Hepatocyte (in vitro differentiated cells): ENCODE measurements at regions not wholly inside any gene's neighbourhood (a gene's known extent, or its start where the extent isn't known, plus 50 kb on each side); places are given as distances from the start of the nearest gene placed in this dataset.

Source experiments
- DNase-seq: peaks from one replicate; pipeline ENCODE4 v3.0.0-alpha.2; 2016; ENCODE audit warnings: low spot score
- H2AFZ ChIP-seq: fragments of 200-600 bp; sonication (generic); 2 replicates; pipeline ENCODE4 v1.6.0; 2016; ENCODE audit warnings: antibody characterized with exemption, mild to moderate bottlenecking
- H3K27ac ChIP-seq: fragments of 200-600 bp; sonication (generic); 2 replicates; pipeline ENCODE4 v1.5.1; 2016; ENCODE audit warnings: mild to moderate bottlenecking
- H3K27me3 ChIP-seq: fragments of 200-600 bp; sonication (generic); 2 replicates; pipeline ENCODE4 v1.6.1; 2016
- H3K36me3 ChIP-seq: fragments of 200-600 bp; sonication (generic); replicated peaks from 2 replicates; pipeline ENCODE4 v1.5.1; 2016; ENCODE audit warnings: low read depth; ENCODE audit not compliant: insufficient read depth
- H3K4me1 ChIP-seq: fragments of 200-600 bp; sonication (generic); 2 replicates; pipeline ENCODE4 v1.5.1; 2016; ENCODE audit warnings: mild to moderate bottlenecking, moderate library complexity; ENCODE audit not compliant: insufficient read depth
- H3K4me2 ChIP-seq: fragments of 200-600 bp; sonication (generic); 2 replicates; pipeline ENCODE4 v1.6.0; 2016
- H3K4me3 ChIP-seq: fragments of 200-600 bp; sonication (generic); 2 replicates; pipeline ENCODE4 v1.5.1; 2016; ENCODE audit warnings: mild to moderate bottlenecking
- H3K79me2 ChIP-seq: fragments of 200-600 bp; sonication (generic); 2 replicates; pipeline ENCODE4 v1.6.0; 2017; ENCODE audit warnings: mild to moderate bottlenecking
- H3K9me2 ChIP-seq: fragments of 200-600 bp; sonication (generic); replicated peaks from 2 replicates; pipeline ENCODE4 v1.6.0; 2017; ENCODE audit warnings: mild to moderate bottlenecking; ENCODE audit not compliant: insufficient read depth
- H3K9me3 ChIP-seq: fragments of 200-600 bp; sonication (generic); 2 replicates; pipeline ENCODE4 v1.5.1; 2016; ENCODE audit warnings: low read depth, mild to moderate bottlenecking
- H4K20me1 ChIP-seq: fragments of 200-600 bp; sonication (generic); 2 replicates; pipeline ENCODE4 v1.6.0; 2016; ENCODE audit warnings: mild to moderate bottlenecking; ENCODE audit not compliant: insufficient read depth, poor library complexity, severe bottlenecking
- CTCF ChIP-seq: fragments of 200-600 bp; sonication (generic); IDR thresholded peaks from 2 replicates; pipeline ENCODE4 v1.5.1; 2016; ENCODE audit warnings: antibody characterized with exemption, mild to moderate bottlenecking; ENCODE audit not compliant: poor library complexity
- EZH2 ChIP-seq: fragments of 200-600 bp; sonication (generic); IDR thresholded peaks from 2 replicates; pipeline ENCODE4 v1.6.1; 2016; ENCODE audit warnings: antibody characterized with exemption, mild to moderate bottlenecking, borderline replicate concordance
- EZH2phosphoT487 ChIP-seq: fragments of 200-600 bp; sonication (generic); IDR thresholded peaks from one replicate; pipeline ENCODE4 v1.6.1; 2018; ENCODE audit warnings: antibody characterized with exemption, mild to moderate bottlenecking, low read depth, moderate library complexity; ENCODE audit not compliant: unreplicated experiment, severe bottlenecking
- WGBS: methylation state at CpG from one replicate; pipeline ENCODE4 v1.1.6; 2016; ENCODE audit warnings: low lambda C conversion rate; ENCODE audit errors: missing lambda C conversion rate; 5-methylcytosine and 5-hydroxymethylcytosine counted together

- H2AFZ ChIP-seq: no peak overlapping the region
- no peak for DNase-seq
- no peaks in the 10 kb centered on the region for H3K9me2 ChIP-seq
- H3K4me3 ChIP-seq: no peak overlapping the region
- no peak overlapping the region for H3K27ac ChIP-seq
- H3K9me3 ChIP-seq: no peaks in the 10 kb centered on the region
- TF ChIP-seq EZH2phosphoT487: no peak
- TF ChIP-seq EZH2: no peak
- TF ChIP-seq CTCF: no peak
- no peaks in the 10 kb centered on the region for H3K4me1 ChIP-seq
- no peaks in the 10 kb centered on the region for H4K20me1 ChIP-seq
- peaks cover 7% of the 10 kb centered on the region for H3K27me3 ChIP-seq
- H3K79me2 ChIP-seq: no peaks in the 10 kb centered on the region
- H3K4me2 ChIP-seq: no peak overlapping the region
- 85% methylated on average over 5 of the region's 5 CpGs for WGBS
- no peaks in the 10 kb centered on the region for H3K36me3 ChIP-seq
Observed at GRCh38 chr20:58023781-58024180, 204.7 kb downstream of the ANKRD60 start.

- no peak overlapping the region for H2AFZ ChIP-seq
- H3K4me3 ChIP-seq: no peak overlapping the region
- no peaks in the 10 kb centered on the region for H3K9me3 ChIP-seq
- no peak for DNase-seq
- no peaks in the 10 kb centered on the region for H3K4me1 ChIP-seq
- peaks cover 4% of the 10 kb centered on the region for H3K27me3 ChIP-seq
- H3K36me3 ChIP-seq: no peaks in the 10 kb centered on the region
- 93% methylated on average over 9 of the region's 9 CpGs for WGBS
- no peaks in the 10 kb centered on the region for H3K79me2 ChIP-seq
- no peaks in the 10 kb centered on the region for H3K9me2 ChIP-seq
- H3K27ac ChIP-seq: no peak overlapping the region
- H3K4me2 ChIP-seq: no peak overlapping the region
- no peaks in the 10 kb centered on the region for H4K20me1 ChIP-seq
- TF ChIP-seq EZH2phosphoT487: no peak
- TF ChIP-seq EZH2: no peak
- TF ChIP-seq CTCF: no peak
Observed at GRCh38 chr20:58023346-58023745, 205.1 kb downstream of the ANKRD60 start.

- no peak for DNase-seq
- Histone ChIP-seq H3K9me3 (no peaks in the 10 kb centered on the region), H3K36me3 (no peaks in the 10 kb centered on the region), H3K9me2 (no peaks in the 10 kb centered on the region), H3K27me3 (peaks cover 4% of the 10 kb centered on the region), H3K4me2 (no peak overlapping the region), H4K20me1 (no peaks in the 10 kb centered on the region), H3K4me3 (no peak overlapping the region), H3K79me2 (no peaks in the 10 kb centered on the region), H3K4me1 (no peaks in the 10 kb centered on the region), H3K27ac (no peak overlapping the region), H2AFZ (no peak overlapping the region)
- 73% methylated on average over 3 of the region's 3 CpGs for WGBS
- TF ChIP-seq CTCF: no peak
- no peak for TF ChIP-seq EZH2phosphoT487
- TF ChIP-seq EZH2: no peak
Observed at GRCh38 chr20:58022711-58023110, 205.7 kb downstream of the ANKRD60 start.

- Histone ChIP-seq H3K36me3 (no peaks in the 10 kb centered on the region), H3K4me3 (no peak overlapping the region), H3K4me2 (no peak overlapping the region), H3K9me3 (no peaks in the 10 kb centered on the region), H3K79me2 (no peaks in the 10 kb centered on the region), H3K4me1 (no peaks in the 10 kb centered on the region), H3K27ac (no peak overlapping the region), H2AFZ (no peak overlapping the region), H4K20me1 (no peaks in the 10 kb centered on the region), H3K9me2 (no peaks in the 10 kb centered on the region), H3K27me3 (no peaks in the 10 kb centered on the region)
- no peak for DNase-seq
- WGBS: 86% methylated on average over 7 of the region's 7 CpGs
- TF ChIP-seq EZH2 (no peak), CTCF (no peak), EZH2phosphoT487 (no peak)
Observed at GRCh38 chr20:58021481-58021880, 207.0 kb downstream of the ANKRD60 start.
